ENCODE measurements at regions not wholly inside any gene's neighbourhood (a gene's known extent, or its start where the extent isn't known, plus 50 kb on each side); places are given as distances from the start of the nearest gene placed in this dataset.

GRCh38 chr5:31075981-31076380 is 117.5 kb upstream of the CDH6 start:
- no peak for DNase-seq (ENCODE audit: low read depth)
- no peak for TF ChIP-seq CTCF (IDR thresholded peaks at IDR 0.05; ENCODE audit: insufficient read depth, low read length)
- no peak overlapping the region for H3K4me3 ChIP-seq (ENCODE audit: low read depth, low read length)

- no peak for TF ChIP-seq CTCF (IDR thresholded peaks at IDR 0.05; ENCODE audit: insufficient read depth, low read length)
- H3K4me3 ChIP-seq (ENCODE audit: low read depth, low read length) = no peak overlapping the region
- DNase-seq (ENCODE audit: low read depth) = no peak
Measured at GRCh38 chr5:31068287-31068686, 125.2 kb upstream of the CDH6 start.

- peak; percentile 95 for DNase-seq (ENCODE audit: low read depth)
- H3K4me3 ChIP-seq (ENCODE audit: low read depth, low read length) = no peak overlapping the region
- no peak for TF ChIP-seq CTCF (IDR thresholded peaks at IDR 0.05; ENCODE audit: insufficient read depth, low read length)
Measured at GRCh38 chr5:31066655-31067328, 126.7 kb upstream of the CDH6 start.

- H3K4me3 ChIP-seq (ENCODE audit: low read depth, low read length) = no peak overlapping the region
- DNase-seq (ENCODE audit: low read depth) = no peak
- no peak for TF ChIP-seq CTCF (IDR thresholded peaks at IDR 0.05; ENCODE audit: insufficient read depth, low read length)
Measured at GRCh38 chr5:31064215-31064614, 129.3 kb upstream of the CDH6 start.

GRCh38 chr5:31062902-31063580 is 130.4 kb upstream of the CDH6 start:
- no peak for DNase-seq (ENCODE audit: low read depth)
- H3K4me3 ChIP-seq (ENCODE audit: low read depth, low read length) = no peak overlapping the region
- no peak for TF ChIP-seq CTCF (IDR thresholded peaks at IDR 0.05; ENCODE audit: insufficient read depth, low read length)

GRCh38 chr5:31059889-31060288 is 133.6 kb upstream of the CDH6 start:
- H3K4me3 ChIP-seq (ENCODE audit: low read depth, low read length) = no peak overlapping the region
- DNase-seq (ENCODE audit: low read depth) = peak; percentile 84
- no peak for TF ChIP-seq CTCF (IDR thresholded peaks at IDR 0.05; ENCODE audit: insufficient read depth, low read length)
